ENCODE measurements at regions not wholly inside any gene's neighbourhood (a gene's known extent, or its start where the extent isn't known, plus 50 kb on each side); places are given as distances from the start of the nearest gene placed in this dataset.

DNA sequence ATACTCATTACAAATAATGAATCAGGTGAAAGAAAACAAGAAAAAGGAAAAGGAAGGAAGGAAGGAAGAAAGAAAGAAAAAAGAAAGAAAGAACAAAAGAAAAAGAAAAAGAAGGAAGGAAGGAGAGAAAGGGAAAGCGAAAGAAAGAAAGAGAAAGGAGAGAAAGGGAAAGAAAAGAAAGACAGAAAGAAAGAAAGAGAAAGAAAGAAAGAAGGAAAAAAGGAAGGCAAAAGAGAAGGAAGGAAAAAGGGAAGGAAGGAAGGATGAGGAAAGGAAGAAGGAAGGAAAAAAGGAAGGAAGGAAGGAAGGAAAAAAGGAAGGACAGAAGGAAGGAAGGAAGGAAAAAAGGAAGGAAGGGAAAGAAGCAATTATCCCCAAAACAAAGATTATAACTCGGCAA, 1460.4 kb upstream of the PIK3C3 start:
- TF ChIP-seq, protein P1, sequence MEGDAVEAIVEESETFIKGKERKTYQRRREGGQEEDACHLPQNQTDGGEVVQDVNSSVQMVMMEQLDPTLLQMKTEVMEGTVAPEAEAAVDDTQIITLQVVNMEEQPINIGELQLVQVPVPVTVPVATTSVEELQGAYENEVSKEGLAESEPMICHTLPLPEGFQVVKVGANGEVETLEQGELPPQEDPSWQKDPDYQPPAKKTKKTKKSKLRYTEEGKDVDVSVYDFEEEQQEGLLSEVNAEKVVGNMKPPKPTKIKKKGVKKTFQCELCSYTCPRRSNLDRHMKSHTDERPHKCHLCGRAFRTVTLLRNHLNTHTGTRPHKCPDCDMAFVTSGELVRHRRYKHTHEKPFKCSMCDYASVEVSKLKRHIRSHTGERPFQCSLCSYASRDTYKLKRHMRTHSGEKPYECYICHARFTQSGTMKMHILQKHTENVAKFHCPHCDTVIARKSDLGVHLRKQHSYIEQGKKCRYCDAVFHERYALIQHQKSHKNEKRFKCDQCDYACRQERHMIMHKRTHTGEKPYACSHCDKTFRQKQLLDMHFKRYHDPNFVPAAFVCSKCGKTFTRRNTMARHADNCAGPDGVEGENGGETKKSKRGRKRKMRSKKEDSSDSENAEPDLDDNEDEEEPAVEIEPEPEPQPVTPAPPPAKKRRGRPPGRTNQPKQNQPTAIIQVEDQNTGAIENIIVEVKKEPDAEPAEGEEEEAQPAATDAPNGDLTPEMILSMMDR (IDR thresholded peaks at IDR 0.05): no peak
- TF ChIP-seq EP300 (IDR thresholded peaks at IDR 0.05) (no peak), POLR2A (IDR thresholded peaks at IDR 0.05) (no peak)

All from ovary (tissue), 3 donors.